Trophoblast cell (in vitro differentiated cells and primary cell): ENCODE measurements at regions not wholly inside any gene's neighbourhood (a gene's known extent, or its start where the extent isn't known, plus 50 kb on each side); places are given as distances from the start of the nearest gene placed in this dataset.

Source experiments
- DNase-seq, 2 donors: peaks; one replicate each; pipeline ENCODE4 v3.0.0-alpha.2; 2016
- H2AFZ ChIP-seq: 2 replicates; pipeline ENCODE4 v1.6.1; 2013; ENCODE audit warnings: low read length, moderate library complexity, mild to moderate bottlenecking; ENCODE audit not compliant: insufficient read depth, poor library complexity
- H2AK5ac ChIP-seq: 2 replicates; pipeline ENCODE4 v1.6.1; 2013; ENCODE audit warnings: mild to moderate bottlenecking, low read length
- H2BK120ac ChIP-seq: 2 replicates; pipeline ENCODE4 v1.6.1; 2013; ENCODE audit warnings: low read length, mild to moderate bottlenecking, moderate library complexity; ENCODE audit not compliant: insufficient read depth, poor library complexity
- H2BK12ac ChIP-seq: 2 replicates; pipeline ENCODE4 v1.6.1; 2013; ENCODE audit warnings: mild to moderate bottlenecking, low read length, moderate library complexity
- H2BK5ac ChIP-seq: 2 replicates; pipeline ENCODE4 v1.6.1; 2013; ENCODE audit warnings: low read length, low read depth, moderate library complexity, mild to moderate bottlenecking; ENCODE audit not compliant: poor library complexity
- H3K14ac ChIP-seq: 2 replicates; pipeline ENCODE4 v1.6.1; 2013; ENCODE audit warnings: mild to moderate bottlenecking, low read length
- H3K18ac ChIP-seq: 2 replicates; pipeline ENCODE4 v1.6.1; 2013; ENCODE audit warnings: mild to moderate bottlenecking, low read length
- H3K23ac ChIP-seq: 2 replicates; pipeline ENCODE4 v1.6.1; 2013; ENCODE audit warnings: low read length
- H3K27ac ChIP-seq: 2 replicates; pipeline ENCODE4 v1.5.1; 2013; ENCODE audit warnings: low read depth, mild to moderate bottlenecking, inconsistent platforms, low read length, moderate library complexity
- H3K27me3 ChIP-seq: 2 replicates; pipeline ENCODE4 v1.6.1; 2013; ENCODE audit warnings: inconsistent platforms, mild to moderate bottlenecking, low read length, moderate library complexity; ENCODE audit not compliant: insufficient read depth
- H3K36me3 ChIP-seq, 2 experiments: 1 replicate in 1 of 2; 2 replicates in 1 of 2; pipeline ENCODE4 v1.6.1; 2013; ENCODE audit warnings: low read length in 2 of 2, mild to moderate bottlenecking in 2 of 2, moderate library complexity in 1 of 2; ENCODE audit not compliant: insufficient read depth in 2 of 2, control insufficient read depth in 1 of 2
- H3K4ac ChIP-seq: 2 replicates; pipeline ENCODE4 v1.6.1; 2013; ENCODE audit warnings: low read depth, mild to moderate bottlenecking, low read length, moderate library complexity
- H3K4me1 ChIP-seq, 2 experiments: 1 replicate in 1 of 2; 2 replicates in 1 of 2; pipeline ENCODE4 v1.6.1; 2013; ENCODE audit warnings: low read length in 2 of 2, mild to moderate bottlenecking in 2 of 2, moderate library complexity in 1 of 2; ENCODE audit not compliant: insufficient read depth in 2 of 2, control insufficient read depth in 1 of 2
- H3K4me2 ChIP-seq: 2 replicates; pipeline ENCODE4 v1.6.1; 2013; ENCODE audit warnings: inconsistent platforms, mild to moderate bottlenecking, low read length, moderate library complexity
- H3K4me3 ChIP-seq: 2 replicates; pipeline ENCODE4 v1.5.1; 2013; ENCODE audit warnings: mild to moderate bottlenecking, low read depth, low read length, inconsistent platforms
- H3K79me1 ChIP-seq: one replicate; pipeline ENCODE4 v1.6.1; 2013; ENCODE audit warnings: low read length
- H3K79me2 ChIP-seq: 2 replicates; pipeline ENCODE4 v1.6.1; 2013; ENCODE audit warnings: low read length, mild to moderate bottlenecking; ENCODE audit not compliant: control insufficient read depth, insufficient read depth, poor library complexity
- H3K9ac ChIP-seq: 2 replicates; pipeline ENCODE4 v1.6.1; 2013; ENCODE audit warnings: mild to moderate bottlenecking, low read length
- H3K9me3 ChIP-seq: 2 replicates; pipeline ENCODE4 v1.6.1; 2013; ENCODE audit warnings: low read depth, mild to moderate bottlenecking, control low read depth, inconsistent platforms, low read length; ENCODE audit not compliant: insufficient read depth
- H4K12ac ChIP-seq: 2 replicates; pipeline ENCODE4 v1.6.1; 2013; ENCODE audit warnings: low read depth, mild to moderate bottlenecking, low read length, moderate library complexity
- H4K8ac ChIP-seq: 2 replicates; pipeline ENCODE4 v1.6.1; 2013; ENCODE audit warnings: low read depth, mild to moderate bottlenecking, low read length, moderate library complexity
- H4K91ac ChIP-seq: one replicate; pipeline ENCODE4 v1.6.1; 2013; ENCODE audit warnings: low read depth, mild to moderate bottlenecking, low read length, moderate library complexity
- WGBS: extraction: QIAGEN DNeasy Blood & Tissue Kit; methylation state at CpG from one replicate; pipeline ENCODE4 v1.1.7; 2013; ENCODE audit warnings: missing lambda C conversion rate; ENCODE audit not compliant: insufficient read length, insufficient coverage; ENCODE audit errors: extremely low coverage; 5-methylcytosine and 5-hydroxymethylcytosine counted together

GRCh38 chr7:118346748-118347147, 122.2 kb downstream of the ANKRD7 start:
- no peaks in the 10 kb centered on the region for H3K36me3 ChIP-seq
- H4K91ac ChIP-seq, result no peak overlapping the region
- no peak overlapping the region for H3K4me3 ChIP-seq
- H4K8ac ChIP-seq, result no peak overlapping the region
- H2BK5ac ChIP-seq, result no peak overlapping the region
- no peak overlapping the region for H4K12ac ChIP-seq
- H2AK5ac ChIP-seq, result no peak overlapping the region
- no peaks in the 10 kb centered on the region for H3K79me2 ChIP-seq
- no peak overlapping the region for H3K23ac ChIP-seq
- H2BK12ac ChIP-seq, result no peak overlapping the region
- H3K27ac ChIP-seq, result no peak overlapping the region
- no peaks in the 10 kb centered on the region for H3K4me1 ChIP-seq
- H3K9ac ChIP-seq, result no peak overlapping the region
- DNase-seq, result no peak
- no peak overlapping the region for H3K18ac ChIP-seq
- H2BK120ac ChIP-seq, result no peak overlapping the region
- no peak overlapping the region for H2AFZ ChIP-seq
- H3K27me3 ChIP-seq, result no peaks in the 10 kb centered on the region
- no peaks in the 10 kb centered on the region for H3K79me1 ChIP-seq
- H3K9me3 ChIP-seq, result no peaks in the 10 kb centered on the region
- H3K14ac ChIP-seq, result no peak overlapping the region
- no peak overlapping the region for H3K4ac ChIP-seq
- H3K4me2 ChIP-seq, result no peak overlapping the region

- H3K9ac ChIP-seq, result no peak overlapping the region
- H2BK5ac ChIP-seq, result no peak overlapping the region
- DNase-seq, result no peak
- H3K9me3 ChIP-seq, result no peaks in the 10 kb centered on the region
- no peak overlapping the region for H2AFZ ChIP-seq
- H2AK5ac ChIP-seq, result no peak overlapping the region
- no peaks in the 10 kb centered on the region for H3K79me2 ChIP-seq
- H3K27ac ChIP-seq, result no peak overlapping the region
- H3K23ac ChIP-seq, result no peak overlapping the region
- no peaks in the 10 kb centered on the region for H3K4me1 ChIP-seq
- H2BK12ac ChIP-seq, result no peak overlapping the region
- no peak overlapping the region for H3K18ac ChIP-seq
- H3K4me2 ChIP-seq, result no peak overlapping the region
- no peak overlapping the region for H3K14ac ChIP-seq
- no peaks in the 10 kb centered on the region for H3K36me3 ChIP-seq
- H4K12ac ChIP-seq, result no peak overlapping the region
- H3K4me3 ChIP-seq, result no peak overlapping the region
- no peaks in the 10 kb centered on the region for H3K79me1 ChIP-seq
- no CpG with 5 or more reads among the region's 1 CpG for WGBS
- no peak overlapping the region for H3K4ac ChIP-seq
- H4K8ac ChIP-seq, result no peak overlapping the region
- no peak overlapping the region for H4K91ac ChIP-seq
- no peaks in the 10 kb centered on the region for H3K27me3 ChIP-seq
- no peak overlapping the region for H2BK120ac ChIP-seq
Measured at GRCh38 chr7:118349604-118350003, 125.1 kb downstream of the ANKRD7 start.

- H3K4me1 ChIP-seq, result no peaks in the 10 kb centered on the region
- no peak overlapping the region for H2AK5ac ChIP-seq
- no peak overlapping the region for H3K27ac ChIP-seq
- H3K79me1 ChIP-seq, result no peaks in the 10 kb centered on the region
- no peaks in the 10 kb centered on the region for H3K36me3 ChIP-seq
- no CpG with 5 or more reads among the region's 1 CpG for WGBS
- H2BK5ac ChIP-seq, result no peak overlapping the region
- H3K9me3 ChIP-seq, result no peaks in the 10 kb centered on the region
- no peak overlapping the region for H3K4me2 ChIP-seq
- no peak overlapping the region for H2BK12ac ChIP-seq
- no peaks in the 10 kb centered on the region for H3K27me3 ChIP-seq
- no peak overlapping the region for H3K23ac ChIP-seq
- no peak overlapping the region for H3K18ac ChIP-seq
- H2AFZ ChIP-seq, result no peak overlapping the region
- no peak overlapping the region for H3K14ac ChIP-seq
- H2BK120ac ChIP-seq, result no peak overlapping the region
- no peak overlapping the region for H3K4ac ChIP-seq
- H3K4me3 ChIP-seq, result no peak overlapping the region
- no peak overlapping the region for H4K12ac ChIP-seq
- H3K79me2 ChIP-seq, result no peaks in the 10 kb centered on the region
- no peak overlapping the region for H3K9ac ChIP-seq
- H4K91ac ChIP-seq, result no peak overlapping the region
- H4K8ac ChIP-seq, result no peak overlapping the region
- no peak for DNase-seq
Measured at GRCh38 chr7:118350260-118350659, 125.8 kb downstream of the ANKRD7 start.

DNA sequence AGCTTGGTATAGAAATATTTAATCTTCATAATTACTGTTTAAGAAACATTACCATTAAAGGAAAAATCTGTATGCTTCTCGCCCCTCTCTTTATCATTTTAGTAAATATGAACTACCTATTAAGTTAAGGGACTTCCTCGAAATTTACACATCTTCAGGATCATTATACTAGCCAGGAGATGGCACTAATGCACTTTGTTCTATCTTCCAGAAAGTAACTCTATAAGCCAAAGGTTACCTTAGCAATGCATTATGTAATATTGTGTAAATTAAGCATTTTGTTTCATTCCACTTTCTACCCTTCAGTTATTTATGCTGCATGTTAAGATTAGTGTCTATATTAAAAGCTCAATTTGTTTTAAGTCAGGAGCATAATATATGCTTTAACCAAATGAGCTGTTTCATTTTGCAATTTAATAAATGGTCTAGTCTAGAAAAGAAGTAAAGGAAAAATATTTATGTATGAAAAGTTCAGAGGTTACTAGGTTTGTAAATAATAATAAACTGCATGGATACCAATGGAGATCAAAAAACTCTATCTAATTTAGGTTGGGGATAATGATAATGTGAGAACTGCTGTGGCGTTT, 128.5 kb downstream of the ANKRD7 start:
- DNase-seq, result peak in 1 of 2 donors; percentile 44
- WGBS, result no CpG with 5 or more reads among the region's 3 CpGs
- Histone ChIP-seq H2AFZ (no peak overlapping the region), H3K4me1 (no peaks in the 10 kb centered on the region), H3K4ac (no peak overlapping the region), H3K18ac (no peak overlapping the region), H3K9me3 (no peaks in the 10 kb centered on the region), H3K23ac (no peak overlapping the region), H2BK120ac (no peak overlapping the region), H2AK5ac (no peak overlapping the region), H4K8ac (no peak overlapping the region), H4K91ac (no peak overlapping the region), H2BK5ac (no peak overlapping the region), H3K9ac (no peak overlapping the region), H3K27ac (no peak overlapping the region), H3K36me3 (no peaks in the 10 kb centered on the region), H3K79me2 (no peaks in the 10 kb centered on the region), H3K27me3 (no peaks in the 10 kb centered on the region), H3K4me3 (no peak overlapping the region), H3K79me1 (no peaks in the 10 kb centered on the region), H3K4me2 (no peak overlapping the region), H2BK12ac (no peak overlapping the region), H3K14ac (no peak overlapping the region), H4K12ac (no peak overlapping the region)
